DOHH2 (cell line): ENCODE measurements at regions not wholly inside any gene's neighbourhood (a gene's known extent, or its start where the extent isn't known, plus 50 kb on each side); places are given as distances from the start of the nearest gene placed in this dataset.

Experiments used
- EZH2phosphoT487 ChIP-seq: fragments of 200-600 bp; sonication (generic); IDR thresholded peaks from 2 replicates; pipeline ENCODE4 v1.6.1; 2017; ENCODE audit warnings: borderline replicate concordance, mild to moderate bottlenecking, antibody characterized with exemption, low read length, moderate library complexity, mixed read lengths
- TF ChIP-seq, protein P1 (sequence below): fragments of 200-600 bp; sonication (generic); IDR thresholded peaks from one replicate; pipeline ENCODE4 v1.5.1; 2014; ENCODE audit warnings: antibody characterized with exemption, mild to moderate bottlenecking, low read depth, low read length; ENCODE audit not compliant: poor library complexity, severe bottlenecking

DNA sequence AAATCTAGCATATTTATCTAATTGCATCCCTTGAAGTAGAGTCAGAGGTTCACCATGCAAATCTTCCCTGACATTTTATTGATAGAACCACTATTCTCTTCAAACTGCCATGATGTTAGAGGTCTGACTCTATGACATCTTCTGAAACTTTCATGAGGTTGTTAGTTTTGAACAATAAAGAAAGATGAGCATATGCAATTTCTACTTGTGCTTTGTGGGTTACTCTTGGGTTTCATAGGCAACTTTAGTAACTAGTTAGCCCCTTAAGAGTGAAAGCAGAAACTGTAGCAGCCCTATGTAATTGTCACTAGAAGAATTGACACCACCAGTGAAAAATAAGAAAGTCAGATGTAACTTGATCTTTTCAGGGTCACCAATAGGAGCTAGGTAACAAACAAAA lies 53.1 kb upstream of the ZEB2 start:
- TF ChIP-seq, protein P1, sequence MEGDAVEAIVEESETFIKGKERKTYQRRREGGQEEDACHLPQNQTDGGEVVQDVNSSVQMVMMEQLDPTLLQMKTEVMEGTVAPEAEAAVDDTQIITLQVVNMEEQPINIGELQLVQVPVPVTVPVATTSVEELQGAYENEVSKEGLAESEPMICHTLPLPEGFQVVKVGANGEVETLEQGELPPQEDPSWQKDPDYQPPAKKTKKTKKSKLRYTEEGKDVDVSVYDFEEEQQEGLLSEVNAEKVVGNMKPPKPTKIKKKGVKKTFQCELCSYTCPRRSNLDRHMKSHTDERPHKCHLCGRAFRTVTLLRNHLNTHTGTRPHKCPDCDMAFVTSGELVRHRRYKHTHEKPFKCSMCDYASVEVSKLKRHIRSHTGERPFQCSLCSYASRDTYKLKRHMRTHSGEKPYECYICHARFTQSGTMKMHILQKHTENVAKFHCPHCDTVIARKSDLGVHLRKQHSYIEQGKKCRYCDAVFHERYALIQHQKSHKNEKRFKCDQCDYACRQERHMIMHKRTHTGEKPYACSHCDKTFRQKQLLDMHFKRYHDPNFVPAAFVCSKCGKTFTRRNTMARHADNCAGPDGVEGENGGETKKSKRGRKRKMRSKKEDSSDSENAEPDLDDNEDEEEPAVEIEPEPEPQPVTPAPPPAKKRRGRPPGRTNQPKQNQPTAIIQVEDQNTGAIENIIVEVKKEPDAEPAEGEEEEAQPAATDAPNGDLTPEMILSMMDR = no peak
- TF ChIP-seq EZH2phosphoT487 = no peak
